ENCODE measurements at regions not wholly inside any gene's neighbourhood (a gene's known extent, or its start where the extent isn't known, plus 50 kb on each side); places are given as distances from the start of the nearest gene placed in this dataset.

- H3K9me3 ChIP-seq (ENCODE audit: control insufficient read depth, insufficient read depth, low read length) = no peaks in the 10 kb centered on the region; the same call in 1 of the 2 replicates
- H3K27me3 ChIP-seq (ENCODE audit: control insufficient read depth, insufficient read depth, low read length) = no peaks in the 10 kb centered on the region
- TF ChIP-seq, protein P1, sequence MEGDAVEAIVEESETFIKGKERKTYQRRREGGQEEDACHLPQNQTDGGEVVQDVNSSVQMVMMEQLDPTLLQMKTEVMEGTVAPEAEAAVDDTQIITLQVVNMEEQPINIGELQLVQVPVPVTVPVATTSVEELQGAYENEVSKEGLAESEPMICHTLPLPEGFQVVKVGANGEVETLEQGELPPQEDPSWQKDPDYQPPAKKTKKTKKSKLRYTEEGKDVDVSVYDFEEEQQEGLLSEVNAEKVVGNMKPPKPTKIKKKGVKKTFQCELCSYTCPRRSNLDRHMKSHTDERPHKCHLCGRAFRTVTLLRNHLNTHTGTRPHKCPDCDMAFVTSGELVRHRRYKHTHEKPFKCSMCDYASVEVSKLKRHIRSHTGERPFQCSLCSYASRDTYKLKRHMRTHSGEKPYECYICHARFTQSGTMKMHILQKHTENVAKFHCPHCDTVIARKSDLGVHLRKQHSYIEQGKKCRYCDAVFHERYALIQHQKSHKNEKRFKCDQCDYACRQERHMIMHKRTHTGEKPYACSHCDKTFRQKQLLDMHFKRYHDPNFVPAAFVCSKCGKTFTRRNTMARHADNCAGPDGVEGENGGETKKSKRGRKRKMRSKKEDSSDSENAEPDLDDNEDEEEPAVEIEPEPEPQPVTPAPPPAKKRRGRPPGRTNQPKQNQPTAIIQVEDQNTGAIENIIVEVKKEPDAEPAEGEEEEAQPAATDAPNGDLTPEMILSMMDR (IDR thresholded peaks at IDR 0.05; ENCODE audit: low read depth, low read length) = no peak
- ChIA-PET CTCF (no interaction called here), POLR2A (no interaction called here)
- no peak overlapping the region for H3K27ac ChIP-seq (ENCODE audit: low read depth, low read length)
- DNase-seq (ENCODE audit: low read depth, low spot score) = no peak
- H3K4me3 ChIP-seq (ENCODE audit: low read depth, low read length) = no peak overlapping the region
Measured at GRCh38 chr6:98463038-98464000, 371.1 kb upstream of the POU3F2 start.

DNA sequence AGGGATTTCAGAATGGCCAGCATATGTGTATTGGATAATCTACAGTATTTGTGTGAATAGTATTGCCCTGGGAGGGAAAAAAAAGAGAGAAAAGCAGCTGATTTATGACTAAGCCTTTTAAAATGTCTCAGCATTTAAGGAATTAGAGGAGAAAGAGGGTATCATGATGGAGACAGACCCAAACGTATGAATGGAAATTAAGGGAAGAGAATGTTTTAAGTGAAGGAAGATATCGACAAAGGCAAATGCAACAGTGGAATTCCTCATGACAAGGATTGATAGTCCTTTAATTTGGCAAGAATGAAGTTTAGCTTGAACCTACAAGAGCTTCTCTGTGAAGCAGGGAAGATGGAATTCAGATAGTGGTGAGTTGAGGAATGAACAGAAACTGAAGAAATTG, 367.3 kb upstream of the POU3F2 start:
- ChIA-PET POLR2A (no interaction called here), CTCF (no interaction called here)
- TF ChIP-seq, protein P1 (IDR thresholded peaks at IDR 0.05; ENCODE audit: low read depth, low read length) = no peak
- H3K4me3 ChIP-seq (ENCODE audit: low read depth, low read length) = no peak overlapping the region
- DNase-seq (ENCODE audit: low read depth, low spot score) = no peak
- no peak overlapping the region for H3K27ac ChIP-seq (ENCODE audit: low read depth, low read length)
- no peaks in the 10 kb centered on the region for H3K9me3 ChIP-seq (ENCODE audit: control insufficient read depth, insufficient read depth, low read length)
- no peaks in the 10 kb centered on the region for H3K27me3 ChIP-seq (ENCODE audit: control insufficient read depth, insufficient read depth, low read length)

- Histone ChIP-seq H3K9me3 (ENCODE audit: control insufficient read depth, insufficient read depth, low read length) (no peaks in the 10 kb centered on the region), H3K27me3 (ENCODE audit: control insufficient read depth, insufficient read depth, low read length) (no peaks in the 10 kb centered on the region), H3K4me3 (ENCODE audit: low read depth, low read length) (no peak overlapping the region), H3K27ac (ENCODE audit: low read depth, low read length) (no peak overlapping the region)
- ChIA-PET CTCF (no interaction called here), POLR2A (no interaction called here)
- TF ChIP-seq, protein P1 (IDR thresholded peaks at IDR 0.05; ENCODE audit: low read depth, low read length) = no peak
- DNase-seq (ENCODE audit: low read depth, low spot score) = no peak
Measured at GRCh38 chr6:98467902-98468301, 366.5 kb upstream of the POU3F2 start.

GRCh38 chr6:98469141-98469540, 365.2 kb upstream of the POU3F2 start:
- CTCF ChIA-PET = no interaction called here
- DNase-seq (ENCODE audit: low read depth, low spot score) = no peak
- H3K4me3 ChIP-seq (ENCODE audit: low read depth, low read length) = no peak overlapping the region
- no peaks in the 10 kb centered on the region for H3K9me3 ChIP-seq (ENCODE audit: control insufficient read depth, insufficient read depth, low read length)
- POLR2A ChIA-PET = no interaction called here
- TF ChIP-seq, protein P1 (IDR thresholded peaks at IDR 0.05; ENCODE audit: low read depth, low read length) = no peak
- H3K27ac ChIP-seq (ENCODE audit: low read depth, low read length) = no peak overlapping the region
- H3K27me3 ChIP-seq (ENCODE audit: control insufficient read depth, insufficient read depth, low read length) = no peaks in the 10 kb centered on the region

- ChIA-PET CTCF (interaction anchor here (1.7 kb wide), 1 partner anchor 376 kb away, joined by 4 read pairs; no protein-coding TSS in a partner anchor), POLR2A (no interaction called here)
- Histone ChIP-seq H3K4me3 (ENCODE audit: low read depth, low read length) (no peak overlapping the region), H3K9me3 (ENCODE audit: control insufficient read depth, insufficient read depth, low read length) (no peaks in the 10 kb centered on the region), H3K27me3 (ENCODE audit: control insufficient read depth, insufficient read depth, low read length) (no peaks in the 10 kb centered on the region), H3K27ac (ENCODE audit: low read depth, low read length) (no peak overlapping the region)
- no peak for DNase-seq (ENCODE audit: low read depth, low spot score)
- TF ChIP-seq, protein P1 (IDR thresholded peaks at IDR 0.05; ENCODE audit: low read depth, low read length) = no peak
Measured at GRCh38 chr6:98470821-98471220, 363.6 kb upstream of the POU3F2 start.

Data from AG04450 (cell line).